ENCODE measurements at regions not wholly inside any gene's neighbourhood (a gene's known extent, or its start where the extent isn't known, plus 50 kb on each side); places are given as distances from the start of the nearest gene placed in this dataset.

DNA sequence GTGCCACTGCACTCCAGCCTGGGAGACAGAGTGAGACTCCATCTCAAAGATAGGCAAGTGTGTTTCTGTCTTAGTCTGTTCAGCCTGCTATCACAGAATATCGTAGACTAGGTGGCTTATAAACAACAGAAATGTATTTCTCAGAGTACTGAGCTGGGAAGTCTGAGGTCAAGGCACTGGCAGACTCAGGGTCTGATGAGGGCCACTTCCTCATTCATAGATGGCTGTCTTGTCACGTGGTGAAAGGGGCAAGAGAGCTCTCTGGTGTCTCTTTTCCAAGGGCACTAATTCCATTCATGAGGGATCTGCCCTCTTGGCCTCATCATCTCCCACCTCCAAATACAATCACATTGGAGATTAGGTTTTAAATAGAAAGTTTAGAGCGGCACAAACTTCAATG lies 95.6 kb upstream of the PHACTR3 start:
- Histone ChIP-seq H3K9me3 (ENCODE audit: insufficient read depth, low read length) (no peaks in the 10 kb centered on the region), H3K4me3 (ENCODE audit: insufficient read depth, low read length, poor library complexity, severe bottlenecking) (no peak overlapping the region), H3K9me2 (replicated peaks; ENCODE audit: insufficient read depth, low read length) (no peaks in the 10 kb centered on the region), H3K4me2 (ENCODE audit: low read depth, low read length, poor library complexity, severe bottlenecking) (no peak overlapping the region), H3K79me2 (ENCODE audit: insufficient read depth, low read length) (no peaks in the 10 kb centered on the region), H3K27ac (ENCODE audit: low read depth, low read length) (no peak overlapping the region), H3F3A (ENCODE audit: insufficient read depth) (no peaks in the 10 kb centered on the region), H3K27me3 (ENCODE audit: low read length) (no peaks in the 10 kb centered on the region), H4K20me1 (ENCODE audit: low read depth, low read length) (no peaks in the 10 kb centered on the region), H3K36me3 (ENCODE audit: low read length) (no peaks in the 10 kb centered on the region), H3K9ac (ENCODE audit: low read length) (no peak overlapping the region), H2AFZ (ENCODE audit: low read depth, low read length, severe bottlenecking) (no peak overlapping the region)
- TF ChIP-seq, protein P1, sequence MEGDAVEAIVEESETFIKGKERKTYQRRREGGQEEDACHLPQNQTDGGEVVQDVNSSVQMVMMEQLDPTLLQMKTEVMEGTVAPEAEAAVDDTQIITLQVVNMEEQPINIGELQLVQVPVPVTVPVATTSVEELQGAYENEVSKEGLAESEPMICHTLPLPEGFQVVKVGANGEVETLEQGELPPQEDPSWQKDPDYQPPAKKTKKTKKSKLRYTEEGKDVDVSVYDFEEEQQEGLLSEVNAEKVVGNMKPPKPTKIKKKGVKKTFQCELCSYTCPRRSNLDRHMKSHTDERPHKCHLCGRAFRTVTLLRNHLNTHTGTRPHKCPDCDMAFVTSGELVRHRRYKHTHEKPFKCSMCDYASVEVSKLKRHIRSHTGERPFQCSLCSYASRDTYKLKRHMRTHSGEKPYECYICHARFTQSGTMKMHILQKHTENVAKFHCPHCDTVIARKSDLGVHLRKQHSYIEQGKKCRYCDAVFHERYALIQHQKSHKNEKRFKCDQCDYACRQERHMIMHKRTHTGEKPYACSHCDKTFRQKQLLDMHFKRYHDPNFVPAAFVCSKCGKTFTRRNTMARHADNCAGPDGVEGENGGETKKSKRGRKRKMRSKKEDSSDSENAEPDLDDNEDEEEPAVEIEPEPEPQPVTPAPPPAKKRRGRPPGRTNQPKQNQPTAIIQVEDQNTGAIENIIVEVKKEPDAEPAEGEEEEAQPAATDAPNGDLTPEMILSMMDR (IDR thresholded peaks at IDR 0.05; ENCODE audit: insufficient read depth, low read length, poor library complexity, severe bottlenecking) = no peak
- TF ChIP-seq EZH2phosphoT487 (conservative IDR thresholded peaks at IDR 0.05; ENCODE audit: low read length) = no peak

DNA sequence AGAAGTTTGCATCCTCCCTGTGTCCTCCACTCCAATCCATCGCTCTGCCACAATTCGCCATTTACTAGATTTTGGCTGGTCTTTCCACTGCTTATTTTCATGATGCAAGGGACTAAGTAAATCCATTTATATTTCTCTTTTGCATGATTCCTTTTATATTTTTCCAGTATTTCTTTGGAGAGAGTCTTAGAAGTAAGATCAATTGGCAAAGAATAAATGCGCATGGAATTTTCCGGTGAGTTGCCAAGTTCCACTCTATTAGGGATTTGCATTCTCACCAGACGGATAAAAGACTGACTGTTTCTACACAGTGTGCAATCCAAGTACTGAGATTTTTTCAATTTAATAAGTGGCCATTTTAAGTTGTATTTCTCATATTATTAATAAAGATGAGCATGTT lies 91.7 kb upstream of the PHACTR3 start:
- Histone ChIP-seq H3K9me2 (replicated peaks; ENCODE audit: insufficient read depth, low read length) (no peaks in the 10 kb centered on the region), H3K9me3 (ENCODE audit: insufficient read depth, low read length) (no peaks in the 10 kb centered on the region), H3K36me3 (ENCODE audit: low read length) (no peaks in the 10 kb centered on the region), H3K4me3 (ENCODE audit: insufficient read depth, low read length, poor library complexity, severe bottlenecking) (no peak overlapping the region), H3F3A (ENCODE audit: insufficient read depth) (no peaks in the 10 kb centered on the region), H3K79me2 (ENCODE audit: insufficient read depth, low read length) (no peaks in the 10 kb centered on the region), H3K27me3 (ENCODE audit: low read length) (no peaks in the 10 kb centered on the region), H3K9ac (ENCODE audit: low read length) (no peak overlapping the region), H2AFZ (ENCODE audit: low read depth, low read length, severe bottlenecking) (no peak overlapping the region), H3K4me2 (ENCODE audit: low read depth, low read length, poor library complexity, severe bottlenecking) (no peak overlapping the region), H4K20me1 (ENCODE audit: low read depth, low read length) (no peaks in the 10 kb centered on the region), H3K27ac (ENCODE audit: low read depth, low read length) (no peak overlapping the region)
- no peak for TF ChIP-seq EZH2phosphoT487 (conservative IDR thresholded peaks at IDR 0.05; ENCODE audit: low read length)
- TF ChIP-seq, protein P1 (IDR thresholded peaks at IDR 0.05; ENCODE audit: insufficient read depth, low read length, poor library complexity, severe bottlenecking) = no peak

DNA sequence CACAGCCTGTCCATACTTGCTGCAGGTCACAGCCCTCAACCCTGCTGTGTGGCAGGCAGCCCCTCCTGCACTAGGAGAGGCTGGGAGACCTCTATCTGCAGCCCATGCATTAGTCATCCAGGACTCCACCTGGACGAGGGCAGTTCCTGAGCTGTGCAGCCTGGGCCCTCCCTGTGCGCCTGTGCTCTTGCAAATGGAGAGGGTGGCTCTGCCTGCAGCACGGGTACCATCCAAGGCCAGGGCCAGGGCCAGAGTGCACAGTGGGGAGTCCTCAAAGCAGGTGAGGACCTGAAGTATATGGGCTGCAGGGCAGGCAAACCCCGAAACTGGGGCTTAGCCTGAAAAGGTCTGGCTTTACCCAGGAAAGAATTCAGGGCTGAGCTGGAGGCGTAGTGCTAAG lies 89.8 kb upstream of the PHACTR3 start:
- H3K36me3 ChIP-seq (ENCODE audit: low read length) = no peaks in the 10 kb centered on the region
- no peak overlapping the region for H3K9ac ChIP-seq (ENCODE audit: low read length)
- no peak overlapping the region for H3K4me2 ChIP-seq (ENCODE audit: low read depth, low read length, poor library complexity, severe bottlenecking)
- H3K9me2 ChIP-seq (replicated peaks; ENCODE audit: insufficient read depth, low read length) = no peaks in the 10 kb centered on the region
- H4K20me1 ChIP-seq (ENCODE audit: low read depth, low read length) = no peaks in the 10 kb centered on the region
- no peak overlapping the region for H3K27ac ChIP-seq (ENCODE audit: low read depth, low read length)
- no peak for TF ChIP-seq EZH2phosphoT487 (conservative IDR thresholded peaks at IDR 0.05; ENCODE audit: low read length)
- TF ChIP-seq, protein P1 (IDR thresholded peaks at IDR 0.05; ENCODE audit: insufficient read depth, low read length, poor library complexity, severe bottlenecking) = no peak
- H3F3A ChIP-seq (ENCODE audit: insufficient read depth) = no peaks in the 10 kb centered on the region
- no peaks in the 10 kb centered on the region for H3K79me2 ChIP-seq (ENCODE audit: insufficient read depth, low read length)
- no peaks in the 10 kb centered on the region for H3K9me3 ChIP-seq (ENCODE audit: insufficient read depth, low read length)
- no peaks in the 10 kb centered on the region for H3K27me3 ChIP-seq (ENCODE audit: low read length)
- H3K4me3 ChIP-seq (ENCODE audit: insufficient read depth, low read length, poor library complexity, severe bottlenecking) = no peak overlapping the region
- H2AFZ ChIP-seq (ENCODE audit: low read depth, low read length, severe bottlenecking) = no peak overlapping the region

Measured in SU-DHL-6 (cell line).